ENCODE measurements at regions not wholly inside any gene's neighbourhood (a gene's known extent, or its start where the extent isn't known, plus 50 kb on each side); places are given as distances from the start of the nearest gene placed in this dataset.

DNA sequence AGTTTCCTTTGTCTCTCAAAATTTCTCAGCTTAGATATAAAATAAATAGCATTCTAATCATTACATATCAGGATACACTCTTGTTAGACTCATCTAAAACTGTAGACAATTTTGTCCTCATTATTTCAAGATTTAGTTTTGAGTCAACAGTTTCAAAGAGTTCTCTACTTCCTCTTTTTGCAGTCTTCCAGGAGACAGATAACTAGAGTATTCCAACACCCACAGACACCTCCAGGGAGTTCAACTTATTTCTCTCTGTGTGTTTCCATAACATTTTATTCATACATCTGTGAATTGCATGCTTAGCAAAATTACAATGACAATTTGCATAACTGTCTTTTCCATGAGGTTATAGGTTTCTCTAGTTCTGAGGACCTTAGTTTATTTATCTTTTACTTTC, 166.6 kb upstream of the HNMT start:
- TF ChIP-seq, protein P1, sequence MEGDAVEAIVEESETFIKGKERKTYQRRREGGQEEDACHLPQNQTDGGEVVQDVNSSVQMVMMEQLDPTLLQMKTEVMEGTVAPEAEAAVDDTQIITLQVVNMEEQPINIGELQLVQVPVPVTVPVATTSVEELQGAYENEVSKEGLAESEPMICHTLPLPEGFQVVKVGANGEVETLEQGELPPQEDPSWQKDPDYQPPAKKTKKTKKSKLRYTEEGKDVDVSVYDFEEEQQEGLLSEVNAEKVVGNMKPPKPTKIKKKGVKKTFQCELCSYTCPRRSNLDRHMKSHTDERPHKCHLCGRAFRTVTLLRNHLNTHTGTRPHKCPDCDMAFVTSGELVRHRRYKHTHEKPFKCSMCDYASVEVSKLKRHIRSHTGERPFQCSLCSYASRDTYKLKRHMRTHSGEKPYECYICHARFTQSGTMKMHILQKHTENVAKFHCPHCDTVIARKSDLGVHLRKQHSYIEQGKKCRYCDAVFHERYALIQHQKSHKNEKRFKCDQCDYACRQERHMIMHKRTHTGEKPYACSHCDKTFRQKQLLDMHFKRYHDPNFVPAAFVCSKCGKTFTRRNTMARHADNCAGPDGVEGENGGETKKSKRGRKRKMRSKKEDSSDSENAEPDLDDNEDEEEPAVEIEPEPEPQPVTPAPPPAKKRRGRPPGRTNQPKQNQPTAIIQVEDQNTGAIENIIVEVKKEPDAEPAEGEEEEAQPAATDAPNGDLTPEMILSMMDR (conservative IDR thresholded peaks at IDR 0.05; ENCODE audit: low read depth), result no peak
- ChIA-PET POLR2A (ENCODE audit: low non-redundant PET) (no interaction called here), CTCF (no interaction called here)
- DNase-seq (ENCODE audit: low spot score), result no peak
- H3K27ac ChIP-seq, result no peak overlapping the region

DNA sequence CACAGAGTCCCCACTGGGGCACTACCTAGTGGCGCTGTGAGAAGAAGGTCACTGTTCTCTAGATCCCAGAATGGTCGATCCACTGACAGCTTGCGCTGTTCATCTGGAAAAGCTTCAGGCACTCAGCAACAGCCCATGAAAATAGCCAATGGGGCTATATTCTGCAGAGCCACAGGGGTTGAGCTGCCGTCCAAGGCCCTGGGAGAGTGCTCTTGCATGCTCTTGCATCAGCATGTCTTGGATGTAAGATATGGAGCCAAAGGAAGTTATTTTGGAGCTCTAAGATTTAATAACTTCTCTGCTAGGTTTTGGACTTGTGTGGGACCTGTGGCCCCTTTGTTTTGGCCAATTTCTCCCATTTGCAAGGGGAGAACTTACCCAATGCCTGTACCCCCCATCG, 164.7 kb upstream of the HNMT start:
- ChIA-PET CTCF (interaction anchor here (0.6 kb wide), 1 partner anchor 135 kb away, joined by 3 read pairs; no protein-coding TSS in a partner anchor), POLR2A (ENCODE audit: low non-redundant PET) (no interaction called here)
- no peak for DNase-seq (ENCODE audit: low spot score)
- H3K27ac ChIP-seq, result no peak overlapping the region
- TF ChIP-seq, protein P1 (conservative IDR thresholded peaks at IDR 0.05; ENCODE audit: low read depth), result no peak

DNA sequence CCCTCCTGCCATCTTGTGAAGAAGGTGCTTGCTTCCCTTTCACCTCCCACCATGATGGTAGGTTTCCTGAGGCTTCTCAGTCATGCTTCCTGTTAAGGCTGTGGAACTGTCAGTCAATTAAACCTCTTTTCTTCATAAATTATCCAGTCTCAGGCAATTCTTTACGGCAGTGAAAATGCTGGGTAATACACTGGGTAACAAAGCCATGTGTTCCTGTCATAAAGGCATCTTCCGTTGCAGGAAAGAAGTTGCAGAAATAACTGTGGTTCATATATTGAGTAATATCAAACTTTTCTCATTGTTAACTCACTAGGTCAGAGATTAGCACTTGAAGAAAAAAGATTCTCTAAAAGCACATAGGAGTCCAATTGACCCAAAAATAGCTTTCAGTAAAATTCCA, 163.9 kb upstream of the HNMT start:
- no peak for DNase-seq (ENCODE audit: low spot score)
- H3K27ac ChIP-seq, result no peak overlapping the region
- TF ChIP-seq, protein P1 (conservative IDR thresholded peaks at IDR 0.05; ENCODE audit: low read depth), result no peak
- ChIA-PET POLR2A (ENCODE audit: low non-redundant PET) (no interaction called here), CTCF (no interaction called here)

DNA sequence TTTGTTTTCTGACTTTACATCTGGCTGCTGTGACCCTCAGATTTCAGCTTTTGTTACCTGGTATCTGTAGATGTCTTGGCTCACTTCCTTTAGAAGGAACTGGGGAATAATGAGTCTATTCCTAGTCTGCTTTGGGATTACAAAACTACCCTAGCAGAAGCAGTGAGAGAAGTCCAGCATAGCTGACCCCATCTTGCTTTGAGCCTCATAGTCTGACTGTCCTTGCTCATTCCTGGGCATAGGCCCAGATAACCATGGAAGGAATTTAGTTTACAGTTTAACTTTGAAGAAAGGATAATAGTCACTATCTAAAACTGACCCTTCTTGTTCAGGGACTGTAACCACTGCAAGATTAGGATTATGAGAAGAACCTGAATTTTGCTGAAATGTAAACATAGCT, 163.0 kb upstream of the HNMT start:
- ChIA-PET CTCF (no interaction called here), POLR2A (ENCODE audit: low non-redundant PET) (no interaction called here)
- no peak for DNase-seq (ENCODE audit: low spot score)
- no peak overlapping the region for H3K27ac ChIP-seq
- TF ChIP-seq, protein P1 (conservative IDR thresholded peaks at IDR 0.05; ENCODE audit: low read depth), result no peak

DNA sequence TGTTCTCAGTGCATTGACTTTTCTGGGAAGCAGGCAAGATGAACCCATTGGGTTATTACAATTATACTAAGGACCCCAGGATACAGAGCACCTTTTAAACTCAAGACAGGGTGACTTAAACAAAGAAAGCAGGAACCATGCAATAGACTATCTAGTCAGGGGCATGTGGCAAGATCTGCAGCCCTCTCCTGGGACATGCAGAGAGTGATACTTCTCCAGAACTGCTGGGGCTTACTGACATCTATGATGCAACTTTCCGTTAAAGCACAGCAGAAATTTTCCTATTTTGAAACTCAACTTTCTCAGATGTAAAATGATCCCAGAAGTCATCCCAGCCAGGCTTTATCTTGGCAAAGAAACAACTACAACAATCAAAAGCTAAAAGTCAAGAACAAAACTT, 162.2 kb upstream of the HNMT start:
- CTCF ChIA-PET, result no interaction called here
- TF ChIP-seq, protein P1 (conservative IDR thresholded peaks at IDR 0.05; ENCODE audit: low read depth), result no peak
- POLR2A ChIA-PET (ENCODE audit: low non-redundant PET), result no interaction called here
- no peak for DNase-seq (ENCODE audit: low spot score)
- H3K27ac ChIP-seq, result no peak overlapping the region

DNA sequence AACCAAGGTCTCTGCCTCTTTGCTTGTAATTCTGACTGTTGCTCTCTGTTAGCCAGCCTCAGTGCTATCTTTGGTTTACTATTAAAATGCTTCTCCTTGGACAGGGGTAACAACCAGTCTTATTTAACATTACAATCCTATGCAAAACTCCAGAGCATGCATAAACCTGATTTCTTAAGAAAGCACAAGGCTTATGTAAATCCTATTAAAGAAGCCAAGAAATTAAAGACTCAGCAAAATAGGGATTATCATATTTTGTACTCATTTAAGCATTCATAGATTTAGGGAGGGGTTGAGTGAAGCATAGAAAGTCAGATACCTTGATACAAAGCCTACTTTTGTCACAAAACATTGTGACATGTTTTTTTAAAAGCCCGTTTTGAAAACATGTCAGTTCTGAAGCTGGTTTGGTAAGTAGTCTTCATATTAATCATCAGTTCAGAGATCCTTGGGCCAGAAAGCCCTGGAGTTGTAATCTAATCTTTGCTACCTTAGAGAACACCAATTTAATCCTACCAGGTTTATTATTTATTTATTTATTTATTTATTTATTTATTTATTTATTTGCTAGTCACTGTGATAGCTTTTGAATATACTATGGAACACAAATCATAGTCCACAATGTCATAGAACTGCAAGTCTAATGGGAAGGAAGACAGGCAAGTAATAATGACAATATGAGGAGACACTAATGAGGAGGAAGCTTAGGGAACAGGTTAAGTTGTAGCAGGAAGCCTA, 158.0 kb upstream of the HNMT start:
- ChIA-PET CTCF (interaction anchor here (0.5 to 0.6 kb wide), 2 partner anchors 333 to 1818 kb away, joined by 4 to 7 read pairs; no protein-coding TSS in a partner anchor), POLR2A (ENCODE audit: low non-redundant PET) (no interaction called here)
- no peak for DNase-seq (ENCODE audit: low spot score)
- TF ChIP-seq, protein P1 (conservative IDR thresholded peaks at IDR 0.05; ENCODE audit: low read depth), result no peak
- H3K27ac ChIP-seq, result no peak overlapping the region
